ENCODE measurements at regions not wholly inside any gene's neighbourhood (a gene's known extent, or its start where the extent isn't known, plus 50 kb on each side); places are given as distances from the start of the nearest gene placed in this dataset.

DNA sequence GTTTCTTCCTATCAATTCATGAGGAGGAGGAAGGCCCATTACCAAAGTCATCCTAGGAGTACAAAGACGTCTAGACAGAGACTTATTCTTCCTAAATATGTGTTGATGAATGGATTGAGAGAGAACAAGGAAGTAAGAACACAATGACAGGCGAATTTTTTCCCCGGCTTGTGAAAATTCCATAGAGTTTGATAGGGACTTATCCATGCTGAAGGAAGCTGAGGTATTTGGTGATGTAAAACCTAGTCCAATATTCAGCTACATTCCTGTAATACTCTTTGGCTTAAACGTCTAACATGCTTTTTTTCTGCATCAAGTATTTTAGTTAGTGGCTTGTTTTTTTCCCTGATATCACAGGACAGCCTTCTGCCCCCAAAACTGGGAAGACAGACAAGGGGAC, 121.9 kb upstream of the MYT1L start:
- TF ChIP-seq, protein P1, sequence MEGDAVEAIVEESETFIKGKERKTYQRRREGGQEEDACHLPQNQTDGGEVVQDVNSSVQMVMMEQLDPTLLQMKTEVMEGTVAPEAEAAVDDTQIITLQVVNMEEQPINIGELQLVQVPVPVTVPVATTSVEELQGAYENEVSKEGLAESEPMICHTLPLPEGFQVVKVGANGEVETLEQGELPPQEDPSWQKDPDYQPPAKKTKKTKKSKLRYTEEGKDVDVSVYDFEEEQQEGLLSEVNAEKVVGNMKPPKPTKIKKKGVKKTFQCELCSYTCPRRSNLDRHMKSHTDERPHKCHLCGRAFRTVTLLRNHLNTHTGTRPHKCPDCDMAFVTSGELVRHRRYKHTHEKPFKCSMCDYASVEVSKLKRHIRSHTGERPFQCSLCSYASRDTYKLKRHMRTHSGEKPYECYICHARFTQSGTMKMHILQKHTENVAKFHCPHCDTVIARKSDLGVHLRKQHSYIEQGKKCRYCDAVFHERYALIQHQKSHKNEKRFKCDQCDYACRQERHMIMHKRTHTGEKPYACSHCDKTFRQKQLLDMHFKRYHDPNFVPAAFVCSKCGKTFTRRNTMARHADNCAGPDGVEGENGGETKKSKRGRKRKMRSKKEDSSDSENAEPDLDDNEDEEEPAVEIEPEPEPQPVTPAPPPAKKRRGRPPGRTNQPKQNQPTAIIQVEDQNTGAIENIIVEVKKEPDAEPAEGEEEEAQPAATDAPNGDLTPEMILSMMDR (IDR thresholded peaks at IDR 0.05 in 2 of 3, conservative IDR thresholded peaks at IDR 0.05 in 1 of 3; ENCODE audit: borderline replicate concordance in 1 of 3, insufficient read depth in 1 of 3, low read depth in 2 of 3, low read length in 2 of 3) = no peak
- TF ChIP-seq JUND (IDR thresholded peaks at IDR 0.05) (no peak), POLR2AphosphoS5 (IDR thresholded peaks at IDR 0.05; ENCODE audit: low read depth, low read length) (no peak), RAD21 (IDR thresholded peaks at IDR 0.05; ENCODE audit: low read depth) (no peak), POLR2A (IDR thresholded peaks at IDR 0.05; ENCODE audit: borderline replicate concordance, extremely low read depth, insufficient read depth, insufficient read length) (no peak), ZFX (IDR thresholded peaks at IDR 0.05) (no peak)
- TF ChIP-seq, protein P2, sequence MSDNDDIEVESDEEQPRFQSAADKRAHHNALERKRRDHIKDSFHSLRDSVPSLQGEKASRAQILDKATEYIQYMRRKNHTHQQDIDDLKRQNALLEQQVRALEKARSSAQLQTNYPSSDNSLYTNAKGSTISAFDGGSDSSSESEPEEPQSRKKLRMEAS (IDR thresholded peaks at IDR 0.05) = no peak

Measured in HCT116 (cell line).